ENCODE measurements at regions not wholly inside any gene's neighbourhood (a gene's known extent, or its start where the extent isn't known, plus 50 kb on each side); places are given as distances from the start of the nearest gene placed in this dataset.

- H3K4me3 ChIP-seq: no peak overlapping the region
- in situ Hi-C loops (cut with MboI; ENCODE audit: low pct_ligation_motif_present in 1 of 4, low pct_unique_long_range_greater_than_20kb in 1 of 4, low sequenced_read_pairs in 3 of 4) (no loop called here), intact Hi-C loops (cut with DNase I; ENCODE audit: low total_unique reads) (no loop called here)
- no peak overlapping the region for H3K27ac ChIP-seq
- TF ChIP-seq POLR2A (IDR thresholded peaks at IDR 0.05) (no peak), POLR2AphosphoS5 (IDR thresholded peaks at IDR 0.05) (no peak), EP300 (IDR thresholded peaks at IDR 0.05; ENCODE audit: low read depth) (no peak)
- TF ChIP-seq, protein P1, sequence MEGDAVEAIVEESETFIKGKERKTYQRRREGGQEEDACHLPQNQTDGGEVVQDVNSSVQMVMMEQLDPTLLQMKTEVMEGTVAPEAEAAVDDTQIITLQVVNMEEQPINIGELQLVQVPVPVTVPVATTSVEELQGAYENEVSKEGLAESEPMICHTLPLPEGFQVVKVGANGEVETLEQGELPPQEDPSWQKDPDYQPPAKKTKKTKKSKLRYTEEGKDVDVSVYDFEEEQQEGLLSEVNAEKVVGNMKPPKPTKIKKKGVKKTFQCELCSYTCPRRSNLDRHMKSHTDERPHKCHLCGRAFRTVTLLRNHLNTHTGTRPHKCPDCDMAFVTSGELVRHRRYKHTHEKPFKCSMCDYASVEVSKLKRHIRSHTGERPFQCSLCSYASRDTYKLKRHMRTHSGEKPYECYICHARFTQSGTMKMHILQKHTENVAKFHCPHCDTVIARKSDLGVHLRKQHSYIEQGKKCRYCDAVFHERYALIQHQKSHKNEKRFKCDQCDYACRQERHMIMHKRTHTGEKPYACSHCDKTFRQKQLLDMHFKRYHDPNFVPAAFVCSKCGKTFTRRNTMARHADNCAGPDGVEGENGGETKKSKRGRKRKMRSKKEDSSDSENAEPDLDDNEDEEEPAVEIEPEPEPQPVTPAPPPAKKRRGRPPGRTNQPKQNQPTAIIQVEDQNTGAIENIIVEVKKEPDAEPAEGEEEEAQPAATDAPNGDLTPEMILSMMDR (IDR thresholded peaks at IDR 0.05): no peak
- WGBS, 2 donors (ENCODE audit: low coverage in 1 of 2): 80% methylated on average over 5 of the region's 5 CpGs; no CpG with 5 or more reads in 1 of the 2 donors
- H3K36me3 ChIP-seq: no peaks in the 10 kb centered on the region
- H3K4me1 ChIP-seq: no peaks in the 10 kb centered on the region
- no peaks in the 10 kb centered on the region for H3K27me3 ChIP-seq
- no peaks in the 10 kb centered on the region for H3K9me3 ChIP-seq
- DNase-seq: no peak
Observed at GRCh38 chr15:25535866-25536265, 97.0 kb upstream of the UBE3A start.

GRCh38 chr15:25534293-25534692, 95.5 kb upstream of the UBE3A start:
- no peaks in the 10 kb centered on the region for H3K27me3 ChIP-seq
- H3K4me1 ChIP-seq: no peaks in the 10 kb centered on the region
- H3K36me3 ChIP-seq: no peaks in the 10 kb centered on the region
- in situ Hi-C loops (cut with MboI; ENCODE audit: low pct_ligation_motif_present in 1 of 4, low pct_unique_long_range_greater_than_20kb in 1 of 4, low sequenced_read_pairs in 3 of 4) (no loop called here), intact Hi-C loops (cut with DNase I; ENCODE audit: low total_unique reads) (no loop called here)
- TF ChIP-seq, protein P1 (IDR thresholded peaks at IDR 0.05): no peak
- DNase-seq: no peak
- H3K27ac ChIP-seq: no peak overlapping the region
- H3K9me3 ChIP-seq: peaks cover 0 to 3% of the 10 kb centered on the region in 2 donors
- no peak overlapping the region for H3K4me3 ChIP-seq
- WGBS, 2 donors (ENCODE audit: low coverage in 1 of 2): 86 to 94% methylated on average over 6 of the region's 6 CpGs

DNA sequence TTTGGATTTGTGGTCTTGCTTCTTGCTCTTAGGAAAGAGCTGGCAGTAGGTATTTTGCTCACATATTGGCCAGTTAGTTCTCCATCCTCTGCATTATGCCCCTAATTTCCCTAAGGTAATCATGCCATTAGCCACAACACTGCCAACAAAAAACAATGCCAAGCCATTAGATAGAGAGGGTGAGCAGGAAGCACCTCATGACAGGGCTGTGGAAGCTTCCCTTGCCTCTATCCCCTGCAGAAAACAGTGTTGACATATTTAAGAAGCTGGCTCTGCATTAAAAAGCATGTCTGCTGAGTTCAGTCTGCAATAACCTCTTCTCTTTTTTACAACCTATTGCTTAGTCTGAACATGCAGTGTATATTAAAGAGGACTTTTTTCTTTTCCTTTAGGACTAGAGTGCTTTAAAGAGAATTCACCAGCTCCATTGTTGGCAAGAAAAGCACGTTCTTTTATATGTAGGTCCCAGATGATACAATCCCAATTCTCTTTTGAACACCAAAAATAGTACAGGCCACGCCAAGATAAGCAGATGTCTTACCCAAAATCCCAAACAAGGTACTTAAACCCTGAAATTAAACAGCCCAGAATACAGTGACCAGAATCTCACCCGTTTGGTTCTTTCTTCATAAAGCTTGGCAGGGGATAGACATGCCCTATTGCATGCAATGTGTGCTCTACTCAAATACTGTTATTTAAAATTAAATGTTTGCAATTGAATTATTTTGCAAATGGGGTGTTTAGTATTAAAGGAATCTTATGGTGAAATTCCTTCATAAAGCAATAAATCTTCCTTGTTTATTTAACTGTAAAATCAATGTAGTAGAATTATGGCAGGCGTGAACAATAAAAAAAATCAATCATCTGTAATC, 93.7 kb upstream of the UBE3A start:
- no peaks in the 10 kb centered on the region for H3K4me1 ChIP-seq
- H3K4me3 ChIP-seq: no peak overlapping the region
- H3K9me3 ChIP-seq: peaks cover 0 to 3% of the 10 kb centered on the region in 2 donors
- intact Hi-C loops (cut with DNase I; ENCODE audit: low total_unique reads): no loop called here
- H3K27me3 ChIP-seq: no peaks in the 10 kb centered on the region
- no peaks in the 10 kb centered on the region for H3K36me3 ChIP-seq
- 43 to 52% methylated on average over 4 of the region's 4 CpGs for WGBS, 2 donors (ENCODE audit: low coverage in 1 of 2)
- H3K27ac ChIP-seq: no peak overlapping the region
- no peak for DNase-seq
- TF ChIP-seq EP300 (IDR thresholded peaks at IDR 0.05; ENCODE audit: low read depth) (no peak), POLR2A (IDR thresholded peaks at IDR 0.05) (no peak), POLR2AphosphoS5 (IDR thresholded peaks at IDR 0.05) (no peak)
- TF ChIP-seq, protein P1 (IDR thresholded peaks at IDR 0.05): no peak
- in situ Hi-C loops (cut with MboI; ENCODE audit: low pct_ligation_motif_present in 1 of 4, low pct_unique_long_range_greater_than_20kb in 1 of 4, low sequenced_read_pairs in 3 of 4): no loop called here

GRCh38 chr15:25529774-25530173, 91.0 kb upstream of the UBE3A start:
- TF ChIP-seq POLR2AphosphoS5 (IDR thresholded peaks at IDR 0.05) (no peak), EP300 (IDR thresholded peaks at IDR 0.05; ENCODE audit: low read depth) (no peak), POLR2A (IDR thresholded peaks at IDR 0.05) (no peak)
- TF ChIP-seq, protein P1 (IDR thresholded peaks at IDR 0.05): no peak
- no peaks in the 10 kb centered on the region for H3K27me3 ChIP-seq
- H3K4me3 ChIP-seq: no peak overlapping the region
- no peaks in the 10 kb centered on the region for H3K36me3 ChIP-seq
- no peak for DNase-seq
- in situ Hi-C loops (cut with MboI; ENCODE audit: low pct_ligation_motif_present in 1 of 4, low pct_unique_long_range_greater_than_20kb in 1 of 4, low sequenced_read_pairs in 3 of 4) (no loop called here), intact Hi-C loops (cut with DNase I; ENCODE audit: low total_unique reads) (no loop called here)
- peaks cover 0 to 3% of the 10 kb centered on the region in 2 donors for H3K9me3 ChIP-seq
- no peak overlapping the region for H3K27ac ChIP-seq
- 69 to 72% methylated on average over 3 of the region's 3 CpGs for WGBS, 2 donors (ENCODE audit: low coverage in 1 of 2)
- no peaks in the 10 kb centered on the region for H3K4me1 ChIP-seq

Data from transverse colon (tissue), 4 donors.